Breast epithelium (tissue), 4 donors: ENCODE measurements at regions not wholly inside any gene's neighbourhood (a gene's known extent, or its start where the extent isn't known, plus 50 kb on each side); places are given as distances from the start of the nearest gene placed in this dataset.

Source experiments
- DNase-seq, 2 donors: peaks; one replicate each; pipeline ENCODE4 v3.0.0-alpha.2; 2019; ENCODE audit warnings: low spot score in 2 of 2
- H3K27ac ChIP-seq, 2 donors: fragments of 200-600 bp; sonication (generic) in 1 of 2; one replicate each; pipeline ENCODE4 v1.5.1; 2016 to 2019; ENCODE audit warnings: mild to moderate bottlenecking in 1 of 2
- H3K27me3 ChIP-seq, 2 donors: fragments of 200-600 bp; sonication (generic) in 1 of 2; one replicate each; pipeline versions ENCODE4 v1.5.1 to v1.6.0; 2017 to 2019; ENCODE audit warnings: control low read depth in 1 of 2, mild to moderate bottlenecking in 1 of 2
- H3K36me3 ChIP-seq: fragments of 200-600 bp; one replicate; pipeline ENCODE4 v1.5.1; 2019
- H3K4me1 ChIP-seq, 2 donors: fragments of 200-600 bp; sonication (generic); one replicate each; pipeline ENCODE4 v1.5.1; 2016 to 2019; ENCODE audit warnings: control low read depth in 1 of 2
- H3K4me3 ChIP-seq, 3 donors: fragments of 200-600 bp; sonication (generic); 1 replicate in 2 of 3; 2 replicates in 1 of 3; pipeline ENCODE4 v1.5.1; 2016 to 2019; ENCODE audit warnings: mild to moderate bottlenecking in 3 of 3, moderate library complexity in 2 of 3
- H3K9me3 ChIP-seq, 2 donors: fragments of 200-600 bp; sonication (generic) in 1 of 2; one replicate each; pipeline ENCODE4 v1.5.1; 2016 to 2019; ENCODE audit warnings: control low read depth in 1 of 2
- CTCF ChIP-seq, 3 donors: fragments of 450-650 bp; IDR thresholded peaks; one replicate each; pipeline ENCODE4 v1.5.1; 2016 to 2017; ENCODE audit warnings: antibody characterized with exemption in 3 of 3, mild to moderate bottlenecking in 3 of 3, moderate library complexity in 3 of 3
- POLR2A ChIP-seq: fragments of 450-650 bp; IDR thresholded peaks from one replicate; pipeline ENCODE4 v1.6.1; 2016; ENCODE audit warnings: antibody characterized with exemption, mild to moderate bottlenecking, moderate library complexity
- POLR2AphosphoS5 ChIP-seq, 3 donors: sonication (generic); formaldehyde crosslinking; IDR thresholded peaks; one replicate each; pipeline ENCODE4 v1.6.1; 2017; ENCODE audit warnings: antibody characterized with exemption in 3 of 3
- intact Hi-C: fragments of 100-400 bp; cut with DNase I; formaldehyde crosslinking; loops from one replicate; pipeline ENCODE4 v1.15.1; 2023; ENCODE audit warnings: low total_unique reads

- no peak overlapping the region for H3K27ac ChIP-seq
- H3K9me3 ChIP-seq: no peaks in the 10 kb centered on the region
- no peak overlapping the region for H3K4me3 ChIP-seq
- intact Hi-C loops: no loop called here
- no peak for DNase-seq
- no peaks in the 10 kb centered on the region for H3K27me3 ChIP-seq
- H3K4me1 ChIP-seq: no peaks in the 10 kb centered on the region
- no peaks in the 10 kb centered on the region for H3K36me3 ChIP-seq
- no peak for TF ChIP-seq POLR2AphosphoS5 (IDR thresholded peaks at IDR 0.05)
- TF ChIP-seq POLR2A: no peak
- no peak for TF ChIP-seq CTCF (IDR thresholded peaks at IDR 0.05)
Observed at GRCh38 chr1:194133152-194133551, 946.7 kb upstream of the B3GALT2 start.

GRCh38 chr1:194118086-194118485, 931.7 kb upstream of the B3GALT2 start:
- TF ChIP-seq POLR2A (no peak), POLR2AphosphoS5 (IDR thresholded peaks at IDR 0.05) (no peak), CTCF (IDR thresholded peaks at IDR 0.05) (no peak)
- Histone ChIP-seq H3K4me3 (no peak overlapping the region), H3K36me3 (no peaks in the 10 kb centered on the region), H3K27me3 (no peaks in the 10 kb centered on the region), H3K27ac (no peak overlapping the region), H3K4me1 (no peaks in the 10 kb centered on the region), H3K9me3 (peaks cover 0 to 4% of the 10 kb centered on the region in 2 donors)
- no peak for DNase-seq
- intact Hi-C loops: no loop called here

GRCh38 chr1:194117582-194117981, 931.2 kb upstream of the B3GALT2 start:
- no peaks in the 10 kb centered on the region for H3K27me3 ChIP-seq
- no peak for DNase-seq
- intact Hi-C loops: no loop called here
- no peak overlapping the region for H3K27ac ChIP-seq
- H3K4me3 ChIP-seq: no peak overlapping the region
- peaks cover 0 to 4% of the 10 kb centered on the region in 2 donors for H3K9me3 ChIP-seq
- no peak for TF ChIP-seq POLR2A
- no peaks in the 10 kb centered on the region for H3K36me3 ChIP-seq
- no peaks in the 10 kb centered on the region for H3K4me1 ChIP-seq

- no peak for TF ChIP-seq CTCF (IDR thresholded peaks at IDR 0.05)
- TF ChIP-seq POLR2AphosphoS5 (IDR thresholded peaks at IDR 0.05): no peak
- TF ChIP-seq POLR2A: no peak
- intact Hi-C loops: no loop called here
- H3K27me3 ChIP-seq: no peaks in the 10 kb centered on the region
- H3K9me3 ChIP-seq: no peaks in the 10 kb centered on the region
- H3K4me3 ChIP-seq: no peak overlapping the region
- H3K36me3 ChIP-seq: no peaks in the 10 kb centered on the region
- H3K27ac ChIP-seq: no peak overlapping the region
- DNase-seq: no peak
- no peaks in the 10 kb centered on the region for H3K4me1 ChIP-seq
Observed at GRCh38 chr1:194114288-194114687, 927.9 kb upstream of the B3GALT2 start.

GRCh38 chr1:194105381-194105780, 919.0 kb upstream of the B3GALT2 start:
- Histone ChIP-seq H3K4me1 (no peaks in the 10 kb centered on the region), H3K36me3 (no peaks in the 10 kb centered on the region), H3K27ac (no peak overlapping the region), H3K4me3 (no peak overlapping the region), H3K9me3 (no peaks in the 10 kb centered on the region), H3K27me3 (no peaks in the 10 kb centered on the region)
- intact Hi-C loops: no loop called here
- TF ChIP-seq CTCF (IDR thresholded peaks at IDR 0.05): no peak
- no peak for TF ChIP-seq POLR2A
- TF ChIP-seq POLR2AphosphoS5 (IDR thresholded peaks at IDR 0.05): no peak
- no peak for DNase-seq

- Histone ChIP-seq H3K4me3 (no peak overlapping the region), H3K27ac (no peak overlapping the region), H3K36me3 (no peaks in the 10 kb centered on the region), H3K9me3 (no peaks in the 10 kb centered on the region), H3K4me1 (no peaks in the 10 kb centered on the region), H3K27me3 (no peaks in the 10 kb centered on the region)
- TF ChIP-seq POLR2AphosphoS5 (IDR thresholded peaks at IDR 0.05) (no peak), CTCF (IDR thresholded peaks at IDR 0.05) (no peak), POLR2A (no peak)
- no peak for DNase-seq
- intact Hi-C loops: no loop called here
Observed at GRCh38 chr1:194104247-194104844, 917.9 kb upstream of the B3GALT2 start.
